Ishikawa (cell line): ENCODE measurements at regions not wholly inside any gene's neighbourhood (a gene's known extent, or its start where the extent isn't known, plus 50 kb on each side); places are given as distances from the start of the nearest gene placed in this dataset.

Experiments
- EP300 ChIP-seq: IDR thresholded peaks from 2 replicates; pipeline ENCODE4 v1.6.1; 2012; ENCODE audit warnings: borderline replicate concordance
- YY1 ChIP-seq: IDR thresholded peaks from 2 replicates; pipeline ENCODE4 v1.6.1; 2012; ENCODE audit warnings: low read depth
- TF ChIP-seq, protein P1 (sequence below): IDR thresholded peaks from 2 replicates; pipeline ENCODE4 v1.6.1; 2012; ENCODE audit warnings: low read depth, mild to moderate bottlenecking
- TF ChIP-seq, protein P2 (sequence below): IDR thresholded peaks from 2 replicates; pipeline ENCODE4 v1.6.1; 2012

DNA sequence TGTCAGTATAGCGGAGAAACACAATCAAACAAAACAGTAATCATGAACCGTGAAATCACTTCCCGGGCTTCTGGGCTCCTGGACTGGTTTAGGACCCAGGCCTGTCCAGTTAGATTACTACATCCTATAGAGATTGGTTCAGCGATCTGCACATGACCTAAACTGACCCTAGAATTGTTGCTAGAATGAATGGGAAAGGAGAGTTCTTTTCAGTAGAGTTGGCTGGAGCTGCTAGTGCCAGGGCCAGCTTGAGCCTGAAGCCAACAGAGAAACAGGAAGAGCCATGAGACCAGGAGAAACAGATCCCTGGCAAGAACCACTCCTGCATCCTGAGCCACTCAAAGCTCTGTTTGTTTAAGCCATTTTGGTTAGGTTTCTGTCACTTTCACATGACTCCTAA lies 474.3 kb upstream of the C1orf87 start:
- TF ChIP-seq, protein P1, sequence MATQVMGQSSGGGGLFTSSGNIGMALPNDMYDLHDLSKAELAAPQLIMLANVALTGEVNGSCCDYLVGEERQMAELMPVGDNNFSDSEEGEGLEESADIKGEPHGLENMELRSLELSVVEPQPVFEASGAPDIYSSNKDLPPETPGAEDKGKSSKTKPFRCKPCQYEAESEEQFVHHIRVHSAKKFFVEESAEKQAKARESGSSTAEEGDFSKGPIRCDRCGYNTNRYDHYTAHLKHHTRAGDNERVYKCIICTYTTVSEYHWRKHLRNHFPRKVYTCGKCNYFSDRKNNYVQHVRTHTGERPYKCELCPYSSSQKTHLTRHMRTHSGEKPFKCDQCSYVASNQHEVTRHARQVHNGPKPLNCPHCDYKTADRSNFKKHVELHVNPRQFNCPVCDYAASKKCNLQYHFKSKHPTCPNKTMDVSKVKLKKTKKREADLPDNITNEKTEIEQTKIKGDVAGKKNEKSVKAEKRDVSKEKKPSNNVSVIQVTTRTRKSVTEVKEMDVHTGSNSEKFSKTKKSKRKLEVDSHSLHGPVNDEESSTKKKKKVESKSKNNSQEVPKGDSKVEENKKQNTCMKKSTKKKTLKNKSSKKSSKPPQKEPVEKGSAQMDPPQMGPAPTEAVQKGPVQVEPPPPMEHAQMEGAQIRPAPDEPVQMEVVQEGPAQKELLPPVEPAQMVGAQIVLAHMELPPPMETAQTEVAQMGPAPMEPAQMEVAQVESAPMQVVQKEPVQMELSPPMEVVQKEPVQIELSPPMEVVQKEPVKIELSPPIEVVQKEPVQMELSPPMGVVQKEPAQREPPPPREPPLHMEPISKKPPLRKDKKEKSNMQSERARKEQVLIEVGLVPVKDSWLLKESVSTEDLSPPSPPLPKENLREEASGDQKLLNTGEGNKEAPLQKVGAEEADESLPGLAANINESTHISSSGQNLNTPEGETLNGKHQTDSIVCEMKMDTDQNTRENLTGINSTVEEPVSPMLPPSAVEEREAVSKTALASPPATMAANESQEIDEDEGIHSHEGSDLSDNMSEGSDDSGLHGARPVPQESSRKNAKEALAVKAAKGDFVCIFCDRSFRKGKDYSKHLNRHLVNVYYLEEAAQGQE = no peak
- TF ChIP-seq YY1 = no peak
- TF ChIP-seq EP300 = no peak
- TF ChIP-seq, protein P2, sequence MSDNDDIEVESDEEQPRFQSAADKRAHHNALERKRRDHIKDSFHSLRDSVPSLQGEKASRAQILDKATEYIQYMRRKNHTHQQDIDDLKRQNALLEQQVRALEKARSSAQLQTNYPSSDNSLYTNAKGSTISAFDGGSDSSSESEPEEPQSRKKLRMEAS = no peak
